LHCN-M2 (cell line): ENCODE measurements at regions not wholly inside any gene's neighbourhood (a gene's known extent, or its start where the extent isn't known, plus 50 kb on each side); places are given as distances from the start of the nearest gene placed in this dataset.
"Not testable (repeated sequence)": the region's sequence is repeated elsewhere in the genome, so short reads cannot be mapped to it uniquely, and the experiment has no call there.

Experiments
- DNase-seq: peaks from one replicate; pipeline ENCODE4 v3.0.0-alpha.2; 2012; ENCODE audit warnings: low read depth

GRCh38 chr16:59887856-59888255 is 1153.7 kb upstream of the GOT2 start:
- DNase-seq, result peak; percentile 48

- DNase-seq, result peak; percentile 88
Measured at GRCh38 chr16:59886021-59886420, 1151.9 kb upstream of the GOT2 start.

- DNase-seq, result no peak
Measured at GRCh38 chr16:59881376-59881775, 1147.3 kb upstream of the GOT2 start.

- DNase-seq, result no peak
Measured at GRCh38 chr16:59880611-59881010, 1146.5 kb upstream of the GOT2 start.

- DNase-seq, result peak; percentile 19
Measured at GRCh38 chr16:59878999-59879398, 1144.9 kb upstream of the GOT2 start.

- peak; percentile 52 for DNase-seq
Measured at GRCh38 chr16:59878479-59878878, 1144.4 kb upstream of the GOT2 start.

GRCh38 chr16:59864981-59865666 is 1131.0 kb upstream of the GOT2 start:
- DNase-seq, result no peak

- no peak for DNase-seq
Measured at GRCh38 chr16:59859676-59860402, 1125.7 kb upstream of the GOT2 start.

GRCh38 chr16:59854846-59855439 is 1120.8 kb upstream of the GOT2 start:
- no peak for DNase-seq

GRCh38 chr16:59849716-59850115 is 1115.6 kb upstream of the GOT2 start:
- DNase-seq, result no peak

GRCh38 chr16:59848296-59848695 is 1114.2 kb upstream of the GOT2 start:
- DNase-seq, result peak; percentile 58

- DNase-seq, result no peak
Measured at GRCh38 chr16:59840169-59840568, 1106.1 kb upstream of the GOT2 start.

- DNase-seq, result no peak
Measured at GRCh38 chr16:59826767-59827166, 1092.7 kb upstream of the GOT2 start.

- DNase-seq, result not testable (repeated sequence)
Measured at GRCh38 chr16:59809488-59809887, 1075.4 kb upstream of the GOT2 start.

GRCh38 chr16:59783191-59783590 is 1049.1 kb upstream of the GOT2 start:
- peak; percentile 89 for DNase-seq

GRCh38 chr16:59773330-59773729 is 1039.2 kb upstream of the GOT2 start:
- no peak for DNase-seq

GRCh38 chr16:59759296-59759695 is 1025.2 kb upstream of the GOT2 start:
- DNase-seq, result no peak

- DNase-seq, result no peak
Measured at GRCh38 chr16:59758848-59759247, 1024.7 kb upstream of the GOT2 start.

GRCh38 chr16:59754854-59755253 is 1020.7 kb upstream of the GOT2 start:
- no peak for DNase-seq

- no peak for DNase-seq
Measured at GRCh38 chr16:59749662-59750336, 1015.7 kb upstream of the GOT2 start.

GRCh38 chr16:59748531-59748930 is 1014.4 kb upstream of the GOT2 start:
- DNase-seq, result peak; percentile 3

- no peak for DNase-seq
Measured at GRCh38 chr16:59743504-59743903, 1009.4 kb upstream of the GOT2 start.
